SH-SY5Y (cell line): ENCODE measurements at regions not wholly inside any gene's neighbourhood (a gene's known extent, or its start where the extent isn't known, plus 50 kb on each side); places are given as distances from the start of the nearest gene placed in this dataset.

Source experiments
- GATA2 ChIP-seq: IDR thresholded peaks from 2 replicates; pipeline ENCODE4 v1.6.1; 2011; ENCODE audit warnings: mild to moderate bottlenecking, low read depth, low read length
- GATA3 ChIP-seq: IDR thresholded peaks from 2 replicates; pipeline ENCODE4 v1.6.1; 2011; ENCODE audit warnings: low read depth, mild to moderate bottlenecking, low read length, moderate library complexity

- TF ChIP-seq GATA3: no peak
- no peak for TF ChIP-seq GATA2
Measured at GRCh38 chr2:147792966-147793617, 51.7 kb upstream of the ACVR2A start.

GRCh38 chr2:147790580-147790979 lies 54.2 kb upstream of the ACVR2A start:
- TF ChIP-seq GATA3 (no peak), GATA2 (no peak)

GRCh38 chr2:147789720-147790119 lies 55.1 kb upstream of the ACVR2A start:
- TF ChIP-seq GATA2 (no peak), GATA3 (no peak)

- no peak for TF ChIP-seq GATA2
- TF ChIP-seq GATA3: no peak
Measured at GRCh38 chr2:147789287-147789686, 55.5 kb upstream of the ACVR2A start.

- TF ChIP-seq GATA2: no peak
- TF ChIP-seq GATA3: no peak
Measured at GRCh38 chr2:147782141-147782930, 62.5 kb upstream of the ACVR2A start.

DNA sequence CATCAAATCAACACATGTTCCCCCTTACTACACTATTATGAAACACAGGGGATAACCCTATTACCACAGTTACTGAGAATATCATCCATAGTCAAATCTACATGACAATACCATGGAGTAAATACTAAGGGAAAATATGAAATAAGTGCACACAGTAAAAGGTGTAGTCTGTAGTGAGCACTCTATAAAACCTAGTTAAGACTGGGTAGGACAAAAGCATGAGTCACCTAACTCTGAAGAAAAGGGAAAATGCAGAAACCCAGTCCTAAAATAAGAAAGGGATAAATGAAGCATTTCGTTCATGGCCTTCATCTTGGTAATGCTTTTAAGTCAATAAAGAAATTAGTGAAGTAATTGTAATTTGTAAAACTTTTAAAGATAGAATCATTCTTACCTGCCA lies 65.4 kb upstream of the ACVR2A start:
- no peak for TF ChIP-seq GATA3
- no peak for TF ChIP-seq GATA2

DNA sequence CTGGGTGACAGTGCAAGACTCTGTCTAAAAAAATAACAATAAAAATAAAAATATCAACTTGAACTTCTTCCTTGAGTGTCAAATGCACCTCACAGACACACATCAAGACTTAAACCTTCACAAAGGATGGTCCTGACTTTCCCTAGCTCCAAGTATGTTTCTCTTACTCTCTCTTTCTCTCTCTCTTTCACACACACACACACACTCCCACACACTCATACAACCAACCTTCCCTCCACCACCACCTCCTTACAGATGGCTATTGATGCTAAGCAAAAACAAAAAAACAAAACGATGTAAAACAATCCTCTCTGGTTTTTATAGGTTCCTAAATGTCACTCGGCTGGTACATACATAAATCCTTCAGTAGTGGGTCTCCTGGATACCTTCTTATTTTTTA lies 67.4 kb upstream of the ACVR2A start:
- no peak for TF ChIP-seq GATA2
- TF ChIP-seq GATA3: no peak

- no peak for TF ChIP-seq GATA3
- TF ChIP-seq GATA2: no peak
Measured at GRCh38 chr2:147774805-147775204, 70.0 kb upstream of the ACVR2A start.

DNA sequence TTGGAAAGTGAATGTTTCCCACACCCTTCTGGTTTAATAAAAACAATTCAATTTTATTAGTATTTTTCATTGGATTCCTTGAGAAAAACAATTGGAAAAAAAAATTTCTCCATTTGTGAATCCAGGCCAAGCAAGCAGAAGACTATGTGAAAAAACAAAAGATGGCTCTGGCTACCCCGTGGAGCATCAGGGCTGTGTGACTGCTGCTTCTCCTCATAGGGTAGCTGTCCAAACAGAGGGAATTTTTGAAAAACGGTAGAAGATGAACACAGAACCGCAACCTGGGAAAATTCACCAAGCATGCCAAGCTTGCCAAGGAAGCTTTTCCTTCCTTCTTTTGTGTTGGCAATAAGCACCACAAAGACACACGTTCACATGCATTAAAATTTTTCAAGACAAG lies 71.3 kb upstream of the ACVR2A start:
- TF ChIP-seq GATA2 (no peak), GATA3 (no peak)

- TF ChIP-seq GATA3 (no peak), GATA2 (no peak)
Measured at GRCh38 chr2:147772781-147773180, 72.0 kb upstream of the ACVR2A start.

DNA sequence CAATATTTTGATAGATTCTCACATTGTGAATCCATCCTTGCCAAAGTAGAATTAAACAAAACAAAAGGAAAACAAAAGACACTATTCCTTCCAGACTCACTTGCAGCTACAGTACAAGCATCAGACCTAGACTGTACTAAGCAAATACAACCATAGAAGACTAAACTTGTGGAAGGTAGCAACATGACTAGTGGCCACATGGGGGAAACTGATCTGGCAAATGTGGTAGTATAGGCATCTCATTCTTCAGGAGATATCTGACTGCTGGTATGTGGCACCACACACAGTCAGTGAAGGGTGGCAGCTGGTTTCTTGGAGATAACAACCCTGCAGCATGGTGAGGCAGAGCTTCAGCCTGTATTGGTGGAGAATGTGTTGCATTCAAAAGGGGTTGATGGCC lies 81.0 kb upstream of the ACVR2A start:
- no peak for TF ChIP-seq GATA3
- no peak for TF ChIP-seq GATA2

GRCh38 chr2:147760984-147761383 lies 83.8 kb upstream of the ACVR2A start:
- TF ChIP-seq GATA2: no peak
- no peak for TF ChIP-seq GATA3

- no peak for TF ChIP-seq GATA2
- TF ChIP-seq GATA3: no peak
Measured at GRCh38 chr2:147759536-147759935, 85.3 kb upstream of the ACVR2A start.

DNA sequence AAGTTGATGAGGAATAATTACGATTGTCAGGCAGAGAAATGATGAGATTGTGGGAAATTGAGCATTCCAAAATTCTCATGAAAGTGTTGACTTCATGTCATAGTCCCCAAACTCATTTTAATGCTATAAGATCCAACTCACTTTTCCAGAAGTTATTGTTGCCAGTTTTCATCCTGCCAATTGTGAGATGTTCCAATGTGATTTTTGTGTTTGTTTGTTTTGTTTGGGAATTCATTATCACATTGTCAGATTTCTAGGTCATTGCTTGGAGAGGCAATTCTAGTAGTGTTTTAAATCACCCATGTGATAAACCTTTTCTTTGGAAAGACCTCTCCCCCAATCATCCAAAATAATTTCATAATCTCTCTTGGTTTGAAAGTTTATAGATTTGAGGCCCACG lies 86.0 kb upstream of the ACVR2A start:
- TF ChIP-seq GATA3 (no peak), GATA2 (no peak)

DNA sequence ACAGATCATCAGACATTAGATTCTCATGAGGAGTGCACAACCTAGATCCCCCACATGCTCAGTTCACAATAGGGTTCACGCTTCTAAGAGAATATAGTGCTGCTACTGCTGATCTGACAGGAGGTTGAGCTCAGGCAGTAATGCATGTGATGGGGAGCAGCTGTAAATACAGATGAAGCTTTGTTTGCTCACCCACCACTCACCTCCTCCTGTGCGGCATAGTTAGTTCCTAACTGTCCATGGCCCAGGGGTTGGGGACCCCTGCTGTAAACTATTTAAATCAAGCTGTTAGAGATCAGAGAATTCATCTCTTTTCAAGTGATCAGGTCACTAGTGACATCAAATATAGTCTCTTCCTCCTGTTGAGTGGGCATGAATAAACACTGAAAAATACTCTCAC lies 88.8 kb upstream of the ACVR2A start:
- no peak for TF ChIP-seq GATA2
- TF ChIP-seq GATA3: no peak
